Endothelial cell of umbilical vein (primary cell): ENCODE measurements at regions not wholly inside any gene's neighbourhood (a gene's known extent, or its start where the extent isn't known, plus 50 kb on each side); places are given as distances from the start of the nearest gene placed in this dataset.
"Not testable (repeated sequence)": the region's sequence is repeated elsewhere in the genome, so short reads cannot be mapped to it uniquely, and the experiment has no call there.

Experiments used
- BruUV-seq: library from RNA; stranded (reverse); fragments of 400-500 nt; replicated peaks from 2 replicates; lab custom pipeline; 2021; lab: Mats Ljungman, UMichigan
- CTCF ChIA-PET: fragments of 300-600, 350-600 bp; sonication (Branson Sonifier 250); formaldehyde crosslinking; loops from one replicate; lab custom pipeline; 2021; ENCODE audit warnings: antibody characterized with exemption, inconsistent platforms; lab: Charles Lee
- POLR2A ChIA-PET: fragments of 300-600, 350-600 bp; sonication (Branson Sonifier 250); formaldehyde crosslinking; loops from one replicate; lab custom pipeline; 2021; ENCODE audit warnings: antibody characterized with exemption, inconsistent platforms; lab: Charles Lee
- DNase-seq: peaks from one replicate; pipeline ENCODE4 v3.0.0-alpha.2; 2011; ENCODE audit warnings: low read depth, low spot score
- FAIRE-seq: peaks from 2 replicates; lab custom pipeline; 2011; peaks lifted over from hg19 to GRCh38; lab: Jason Lieb, UNC
- H2AFZ ChIP-seq: 2 replicates; pipeline ENCODE4 v1.6.0; 2012; ENCODE audit warnings: low read depth, low read length, control low read depth, inconsistent platforms
- H3K27ac ChIP-seq: 2 replicates; pipeline ENCODE4 v1.5.1; 2011; ENCODE audit warnings: low read depth, mild to moderate bottlenecking, control low read depth, low read length, moderate library complexity; ENCODE audit not compliant: insufficient read depth
- H3K27me3 ChIP-seq, 2 experiments: 2 replicates each; pipeline versions ENCODE4 v1.6.0 to v1.6.1; 2011; ENCODE audit warnings: low read length in 2 of 2, mixed read lengths in 1 of 2; ENCODE audit not compliant: control insufficient read depth in 2 of 2, insufficient read depth in 2 of 2
- H3K36me3 ChIP-seq, 2 experiments: 2 replicates in 1 of 2; 3 replicates in 1 of 2; pipeline ENCODE4 v1.5.1; 2011; ENCODE audit warnings: low read length in 2 of 2, mild to moderate bottlenecking in 1 of 2, moderate library complexity in 1 of 2; ENCODE audit not compliant: control insufficient read depth in 2 of 2, insufficient read depth in 2 of 2; ENCODE audit errors: extremely low read depth in 1 of 2
- H3K4me1 ChIP-seq: 3 replicates; pipeline ENCODE4 v1.5.1; 2011; ENCODE audit warnings: mild to moderate bottlenecking, low read length; ENCODE audit not compliant: control insufficient read depth, insufficient read depth; ENCODE audit errors: extremely low read depth
- H3K4me2 ChIP-seq: 2 replicates; pipeline ENCODE4 v1.6.1; 2011; ENCODE audit warnings: low read length, control low read depth, mixed read lengths; ENCODE audit not compliant: insufficient read depth
- H3K4me3 ChIP-seq, 3 experiments: fragments of 200-600 bp in 1 of 3; sonication (generic), shearing (Covaris generic) in 1 of 3; replicated peaks in 1 of 3; 2 replicates each; pipeline ENCODE4 v1.5.1; 2011 to 2016; ENCODE audit warnings: control low read depth in 3 of 3, low read length in 3 of 3, mild to moderate bottlenecking in 2 of 3, inconsistent platforms in 1 of 3, low read depth in 1 of 3, moderate library complexity in 1 of 3; ENCODE audit not compliant: insufficient read depth in 1 of 3
- H3K79me2 ChIP-seq: 2 replicates; pipeline ENCODE4 v1.6.0; 2012; ENCODE audit warnings: low read length, inconsistent platforms; ENCODE audit not compliant: control insufficient read depth, insufficient read depth
- H3K9ac ChIP-seq: replicated peaks from 2 replicates; pipeline ENCODE3; 2011; ENCODE audit warnings: low read length, control low read depth; ENCODE audit not compliant: insufficient read depth; ENCODE audit errors: extremely low read depth
- H3K9me1 ChIP-seq: replicated peaks from 3 replicates; pipeline ENCODE4 v1.6.0; 2011; ENCODE audit warnings: mild to moderate bottlenecking, low read length; ENCODE audit not compliant: control insufficient read depth, insufficient read depth; ENCODE audit errors: extremely low read depth
- H3K9me3 ChIP-seq: replicated peaks from 2 replicates; pipeline ENCODE4 v1.5.1; 2012; ENCODE audit warnings: low read length, inconsistent platforms; ENCODE audit not compliant: control insufficient read depth, insufficient read depth
- H4K20me1 ChIP-seq: replicated peaks from 2 replicates; pipeline ENCODE3; 2011; ENCODE audit warnings: mild to moderate bottlenecking, low read length; ENCODE audit not compliant: control insufficient read depth, insufficient read depth; ENCODE audit errors: extremely low read depth
- FOS ChIP-seq: IDR thresholded peaks from 2 replicates; pipeline ENCODE4 v1.6.1; 2011; ENCODE audit warnings: mild to moderate bottlenecking, low read length, moderate library complexity, borderline replicate concordance; ENCODE audit not compliant: insufficient read depth
- POLR2AphosphoS5 ChIP-seq: IDR thresholded peaks from 2 replicates; pipeline ENCODE4 v1.6.1; 2012; ENCODE audit warnings: low read depth, mild to moderate bottlenecking, control low read depth, low read length, moderate library complexity; ENCODE audit not compliant: insufficient read depth
- dilution Hi-C: fragments of 300-500 bp; cut with MboI; formaldehyde crosslinking; loops from one replicate; pipeline ENCODE4 v1.15.0; 2019; ENCODE audit warnings: low sequenced_read_pairs; ENCODE audit not compliant: extremely low pct_ligation_motif_present
- intact Hi-C: fragments of 100-400 bp; cut with micrococcal nuclease; formaldehyde crosslinking; loops from one replicate; pipeline ENCODE4 v1.10.0; 2022

DNA sequence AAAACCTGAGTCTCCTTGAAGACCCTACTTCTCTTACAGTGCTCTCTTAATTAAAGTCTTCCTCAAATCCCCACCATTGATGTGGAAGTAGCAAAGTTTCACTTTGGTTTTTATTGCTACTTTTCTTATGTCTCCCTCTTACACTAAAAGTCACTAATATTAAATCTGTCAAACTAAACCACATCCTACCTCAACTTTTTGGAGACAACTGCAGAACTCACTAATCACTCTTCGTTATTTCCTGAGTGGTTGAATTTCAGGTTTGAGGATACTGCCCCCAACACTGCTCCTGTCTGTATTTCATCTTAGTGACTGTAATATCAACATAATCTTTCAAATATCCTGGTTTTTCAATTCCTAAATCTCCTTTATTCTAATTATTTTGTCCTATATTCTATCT, 213.0 kb upstream of the PDE3A start:
- POLR2A ChIA-PET: no interaction called here
- dilution Hi-C loops: no loop called here

DNA sequence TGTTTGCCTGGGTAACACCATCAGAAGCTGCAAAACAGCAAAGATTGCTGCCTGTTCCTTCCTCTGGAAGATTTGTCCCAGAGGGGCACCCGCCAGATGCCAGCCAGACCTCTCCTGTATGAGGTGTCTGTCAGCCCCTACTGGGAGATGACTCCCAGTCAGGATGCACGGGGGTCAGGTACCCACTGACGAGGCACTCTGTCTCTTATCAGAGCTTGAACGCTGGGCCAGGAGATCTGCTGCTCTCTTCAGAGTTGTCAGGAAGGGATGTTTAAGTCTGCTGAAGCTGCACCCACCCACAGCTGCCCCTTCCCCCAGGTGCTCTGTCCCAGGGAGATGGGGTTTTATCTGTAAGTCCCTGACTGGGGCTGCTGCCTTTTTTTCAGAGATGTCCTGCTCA, 207.4 kb upstream of the PDE3A start:
- H2AFZ ChIP-seq, H3K9me3 ChIP-seq, DNase-seq, H3K36me3 ChIP-seq, dilution Hi-C loops, POLR2A ChIA-PET, FAIRE-seq, H3K79me2 ChIP-seq, H3K9me1 ChIP-seq, H3K27me3 ChIP-seq, BruUV-seq, intact Hi-C loops, H3K9ac ChIP-seq, H3K27ac ChIP-seq, H4K20me1 ChIP-seq, H3K4me3 ChIP-seq, CTCF ChIA-PET, H3K4me1 ChIP-seq, H3K4me2 ChIP-seq: not testable (repeated sequence)

More for the DNA sequence above, 213.0 kb upstream of the PDE3A start:
- Histone ChIP-seq H3K4me3 (no peak overlapping the region), H4K20me1 (no peaks in the 10 kb centered on the region), H3K27ac (no peak overlapping the region), H2AFZ (no peak overlapping the region), H3K9ac (no peak overlapping the region), H3K4me1 (peaks cover 7% of the 10 kb centered on the region), H3K36me3 (no peaks in the 10 kb centered on the region), H3K4me2 (no peak overlapping the region), H3K9me1 (no peaks in the 10 kb centered on the region), H3K79me2 (no peaks in the 10 kb centered on the region), H3K9me3 (no peaks in the 10 kb centered on the region), H3K27me3 (no peaks in the 10 kb centered on the region)
- FAIRE-seq (no peak), DNase-seq (no peak)
- intact Hi-C loops: no loop called here
- BruUV-seq: no TSS peak
- TF ChIP-seq POLR2AphosphoS5 (no peak), FOS (no peak)
- CTCF ChIA-PET: interaction anchor here (1.9 kb wide), 1 partner anchor 14 kb away, joined by 4 read pairs; no protein-coding TSS in a partner anchor
